GM21367 (cell line): ENCODE measurements at regions not wholly inside any gene's neighbourhood (a gene's known extent, or its start where the extent isn't known, plus 50 kb on each side); places are given as distances from the start of the nearest gene placed in this dataset.
"Not testable (repeated sequence)": the region's sequence is repeated elsewhere in the genome, so short reads cannot be mapped to it uniquely, and the experiment has no call there.

Source experiments
- ATAC-seq: cut with Tn5 transposase; IDR thresholded peaks from one replicate; pipeline ENCODE4 v1.9.1; 2021; ENCODE audit not compliant: unreplicated experiment

DNA sequence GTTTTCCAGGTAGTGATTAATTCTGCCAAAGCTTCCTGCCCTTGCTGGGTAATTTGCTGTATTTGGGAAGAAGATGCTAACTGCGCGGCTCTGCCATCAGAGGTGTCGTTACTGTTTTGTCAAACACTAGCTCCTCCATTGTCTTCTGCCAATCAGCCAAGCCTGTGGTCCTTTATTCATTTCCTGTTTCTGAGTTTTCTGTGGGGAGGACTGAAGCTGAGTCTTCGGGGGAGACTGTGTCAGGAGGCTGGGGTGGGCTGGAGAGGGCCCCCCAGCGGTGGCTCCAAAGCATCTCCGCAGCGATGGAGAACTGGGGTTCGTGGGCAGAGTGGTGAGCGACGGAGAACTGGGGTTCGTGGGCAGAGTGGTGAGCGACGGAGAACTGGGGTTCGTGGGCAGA, 322.9 kb upstream of the B3GAT1 start:
- no peak for ATAC-seq

DNA sequence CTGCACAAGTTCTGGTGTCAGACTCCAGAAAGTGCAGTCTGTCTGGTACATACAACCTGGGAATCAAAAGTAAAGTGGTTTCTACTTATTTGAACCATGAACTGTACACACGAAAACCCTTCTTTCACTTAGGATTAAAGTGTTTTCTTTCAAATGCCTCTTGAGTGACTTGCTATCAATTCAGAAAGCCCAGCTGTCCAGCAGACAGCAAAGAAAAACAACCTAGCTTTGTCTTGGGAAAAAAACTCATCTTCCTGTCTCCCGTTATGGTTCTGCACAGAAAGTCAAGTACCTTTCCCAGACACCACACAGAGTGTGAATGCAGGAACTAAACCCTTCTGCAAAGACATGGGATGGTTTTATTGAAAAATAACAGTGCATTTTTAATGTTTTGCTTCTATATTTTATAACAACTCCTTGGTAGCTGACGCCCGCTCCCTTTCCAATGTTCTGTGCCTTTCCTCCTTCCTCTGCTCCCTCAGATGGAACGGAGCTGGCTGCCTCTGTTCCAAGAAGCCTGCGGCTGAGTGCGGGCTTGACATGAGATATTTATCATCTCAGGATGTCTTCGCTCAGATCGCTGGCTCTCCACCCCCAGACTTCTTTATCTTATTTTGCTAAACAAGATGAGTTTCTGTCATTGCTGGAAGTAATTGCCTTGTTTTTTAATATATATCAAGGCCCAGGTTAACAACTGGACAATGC, 322.3 kb upstream of the B3GAT1 start:
- ATAC-seq: no peak

GRCh38 chr11:134733646-134734045, 321.6 kb upstream of the B3GAT1 start:
- ATAC-seq: no peak

GRCh38 chr11:134731213-134731961, 319.3 kb upstream of the B3GAT1 start:
- ATAC-seq: no peak

DNA sequence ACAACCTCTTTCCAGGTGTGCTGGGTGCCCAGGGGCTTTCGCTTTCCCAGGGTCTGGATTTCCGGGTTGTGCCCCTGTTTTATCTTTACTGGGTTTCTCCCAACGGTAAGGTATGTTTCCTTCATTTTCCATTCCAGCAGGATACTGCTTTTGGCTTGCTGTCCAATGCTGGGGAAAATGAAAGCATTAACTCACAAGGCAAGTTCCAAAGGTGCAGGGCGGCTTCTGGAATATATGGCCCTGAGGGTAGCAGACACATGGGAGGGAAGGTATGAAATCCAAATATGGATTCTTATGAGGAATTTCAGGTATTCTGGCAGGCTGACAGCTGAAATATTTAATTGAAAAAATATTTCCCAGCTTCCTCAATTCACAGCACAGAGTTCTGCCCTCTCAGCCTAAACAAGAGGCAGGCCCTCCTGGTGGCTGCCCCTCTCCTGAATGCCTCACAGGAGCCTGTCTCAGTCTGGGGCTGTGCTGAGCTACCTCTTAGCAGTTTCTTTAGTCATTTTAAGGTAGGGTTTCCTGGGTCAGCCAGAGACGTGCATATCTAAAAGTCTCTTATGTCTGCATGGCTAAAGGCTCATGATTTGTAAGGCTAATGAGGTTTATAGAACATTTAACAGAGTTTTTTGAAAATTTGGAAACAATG, 318.6 kb upstream of the B3GAT1 start:
- no peak for ATAC-seq

GRCh38 chr11:134730101-134730500, 318.1 kb upstream of the B3GAT1 start:
- ATAC-seq: no peak

DNA sequence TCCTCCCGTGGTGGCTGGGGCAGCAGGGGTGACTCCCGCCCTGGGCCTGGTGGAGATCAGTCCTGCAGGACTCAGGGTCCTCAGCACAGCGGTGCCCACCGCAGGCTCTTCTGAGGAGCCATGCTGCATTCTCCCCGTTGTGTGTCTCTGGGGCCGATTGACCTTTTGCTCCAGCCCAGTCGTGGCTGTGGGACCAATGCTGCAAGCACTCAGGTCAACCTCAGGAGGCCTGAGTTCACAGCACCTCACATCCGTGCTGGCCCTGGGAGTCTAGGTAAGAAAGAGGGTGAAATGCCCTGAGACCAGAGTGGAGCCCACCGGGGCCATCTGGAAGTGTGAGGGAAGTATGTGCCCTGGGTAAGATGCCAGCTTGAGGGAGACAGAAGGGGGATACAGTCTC, 316.1 kb upstream of the B3GAT1 start:
- no peak for ATAC-seq

DNA sequence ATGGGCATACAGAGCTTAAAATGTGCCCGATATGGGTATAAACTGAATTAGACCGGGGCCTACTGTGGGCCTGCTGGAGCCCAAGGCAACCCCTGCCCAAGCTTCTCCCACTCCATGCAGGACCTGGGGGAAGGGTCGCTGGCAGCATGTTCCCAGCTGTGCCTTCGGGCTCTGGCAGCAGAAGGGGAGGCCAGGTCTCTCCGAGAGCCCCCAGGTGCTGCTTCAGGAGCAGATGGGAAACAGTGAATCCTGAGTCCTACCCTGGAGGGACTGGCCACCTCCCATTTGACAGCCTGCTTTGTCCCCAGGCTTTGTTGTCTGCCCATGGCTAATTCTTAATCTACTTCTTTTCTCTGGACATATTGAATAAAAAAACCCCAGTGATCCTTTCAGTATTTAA, 315.6 kb upstream of the B3GAT1 start:
- ATAC-seq: no peak

DNA sequence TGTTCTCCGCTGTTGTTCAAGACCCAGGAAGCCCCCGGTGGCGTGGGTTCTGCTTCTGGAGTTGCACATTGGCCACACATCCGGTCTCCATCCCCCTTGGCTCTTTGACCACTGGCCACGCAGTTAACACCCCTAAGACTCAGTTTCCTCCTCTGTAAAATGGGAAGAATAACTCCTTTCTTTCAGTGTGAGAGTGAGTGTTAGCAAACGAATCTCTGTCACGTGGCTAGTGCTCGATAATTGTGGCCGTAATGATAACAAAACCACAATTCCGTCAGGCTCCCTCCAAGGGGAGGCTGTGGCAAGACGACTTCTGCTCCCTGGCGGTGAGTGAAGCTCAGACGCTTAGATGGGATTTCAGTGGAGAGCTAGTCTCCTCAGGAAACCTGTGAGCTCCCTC, 315.2 kb upstream of the B3GAT1 start:
- no peak for ATAC-seq

- ATAC-seq: no peak
These were observed 313.9 kb upstream of the B3GAT1 start for GRCh38 chr11:134725716-134726639.

GRCh38 chr11:134725211-134725610, 313.2 kb upstream of the B3GAT1 start:
- no peak for ATAC-seq

GRCh38 chr11:134724779-134725140, 312.7 kb upstream of the B3GAT1 start:
- ATAC-seq: no peak

DNA sequence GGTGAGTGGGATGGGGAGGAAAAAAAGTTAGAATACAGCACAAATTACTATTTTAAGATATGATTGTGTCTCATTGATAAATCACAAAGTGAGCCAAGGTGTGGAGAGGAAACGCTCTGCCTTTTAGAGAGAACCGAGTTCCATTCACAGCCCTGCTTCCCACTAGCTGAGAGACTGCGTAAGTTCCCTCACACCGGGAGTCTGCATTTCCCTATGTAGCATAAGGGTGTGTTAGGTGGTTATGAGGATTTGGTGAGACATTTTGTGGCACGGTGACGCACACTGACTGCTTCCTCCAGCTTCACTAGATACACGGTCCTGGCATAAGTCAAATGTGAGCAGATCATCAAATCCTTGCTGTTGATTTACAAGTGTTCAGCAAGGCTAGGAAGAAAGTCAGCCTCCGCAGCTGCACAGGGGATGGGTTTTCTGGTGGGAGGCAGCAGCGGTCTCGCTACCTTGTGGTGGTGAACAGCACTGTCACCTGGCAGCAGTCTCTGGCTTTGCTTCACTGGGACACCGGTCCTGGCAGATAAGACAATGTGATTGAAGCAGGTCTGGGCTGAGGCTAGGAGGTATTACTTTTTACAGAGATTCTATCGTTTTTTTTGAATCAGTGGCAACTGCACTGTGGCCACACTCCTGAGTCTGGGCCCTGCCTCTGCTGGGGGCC, 312.2 kb upstream of the B3GAT1 start:
- ATAC-seq: no peak

- ATAC-seq: not testable (repeated sequence)
These were observed 308.6 kb upstream of the B3GAT1 start for GRCh38 chr11:134720691-134721070.

- ATAC-seq: not testable (repeated sequence)
These were observed 308.1 kb upstream of the B3GAT1 start for GRCh38 chr11:134719940-134720690.

- no peak for ATAC-seq
These were observed 307.4 kb upstream of the B3GAT1 start for GRCh38 chr11:134719397-134719796.

DNA sequence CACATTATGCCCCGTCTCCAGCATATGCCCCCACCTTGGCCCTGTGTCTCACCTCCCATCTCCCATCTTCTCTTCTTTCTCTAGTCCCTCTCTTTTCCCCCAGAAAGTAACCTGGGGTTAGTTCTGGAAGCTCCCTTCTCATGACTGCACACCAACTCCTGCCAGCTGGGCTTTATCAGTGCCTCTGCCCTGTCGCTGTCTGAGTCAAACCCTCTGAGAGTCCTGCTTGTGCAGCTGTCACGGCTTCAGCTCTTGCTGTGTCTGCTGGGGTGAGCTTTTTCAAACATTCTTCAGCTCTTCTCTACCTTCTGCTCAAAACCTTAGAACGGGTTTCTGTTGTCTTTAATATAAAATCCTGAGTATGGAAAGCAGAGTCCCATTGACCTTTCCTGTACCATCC, 304.5 kb upstream of the B3GAT1 start:
- no peak for ATAC-seq

GRCh38 chr11:134714021-134714656, 302.1 kb upstream of the B3GAT1 start:
- ATAC-seq: no peak
